ENCODE measurements at regions not wholly inside any gene's neighbourhood (a gene's known extent, or its start where the extent isn't known, plus 50 kb on each side); places are given as distances from the start of the nearest gene placed in this dataset. TPM values are rescaled to one million over a fixed set of nuclear protein-coding genes. Genes with fewer than 3 reads are reported as not detected.

Small RNA genes lying in the stretch of these regions (small RNA-seq; reads per million reads assigned to genes)
- gene AL137067.1 (ENCODE audit: insufficient read depth), result not detected
- not detected for gene AL137067.2 (ENCODE audit: insufficient read depth)

Measured in neuronal stem cell (in vitro differentiated cells).